ENCODE measurements at regions not wholly inside any gene's neighbourhood (a gene's known extent, or its start where the extent isn't known, plus 50 kb on each side); places are given as distances from the start of the nearest gene placed in this dataset.

- no peaks in the 10 kb centered on the region for H3K9me3 ChIP-seq (ENCODE audit: control insufficient read depth, insufficient read depth, low read depth, low read length)
- no peaks in the 10 kb centered on the region for H3K36me3 ChIP-seq (ENCODE audit: control insufficient read depth in 2 of 2, insufficient read depth in 1 of 2, low read length in 2 of 2)
- H3K27ac ChIP-seq (ENCODE audit: extremely low read depth, low read depth, low read length) = no peak overlapping the region
- CTCF ChIA-PET = no interaction called here
- POLR2A ChIA-PET = no interaction called here
- H3K4me3 ChIP-seq (ENCODE audit: low read depth, low read length) = no peak overlapping the region
- H3K4me1 ChIP-seq (ENCODE audit: control insufficient read depth, insufficient read depth, low read length) = no peaks in the 10 kb centered on the region
- TF ChIP-seq ZBTB21 (tag by site-specific recombination; IDR thresholded peaks at IDR 0.05) = no peak
- TF ChIP-seq ZBTB11 (tag by site-specific recombination; conservative IDR thresholded peaks at IDR 0.05; ENCODE audit: low read depth) = no peak
- peak; percentile 19; the same call in 1 of the 2 replicates for TF ChIP-seq GLIS1 (tag by site-specific recombination; IDR thresholded peaks at IDR 0.05)
- peak; percentile 78 for TF ChIP-seq BCL6B (tag by site-specific recombination; IDR thresholded peaks at IDR 0.05)
- TF ChIP-seq ELK4 (IDR thresholded peaks at IDR 0.05; ENCODE audit: borderline replicate concordance, low read depth, low read length) = no peak
- TF ChIP-seq ZBTB1 (tag by site-specific recombination; IDR thresholded peaks at IDR 0.05) = no peak
- TF ChIP-seq SP7 (tag by site-specific recombination; IDR thresholded peaks at IDR 0.05) = peak; percentile 85
- no peak for TF ChIP-seq ZNF140 (tag by site-specific recombination; IDR thresholded peaks at IDR 0.05)
- TF ChIP-seq ZNF175 (tag by site-specific recombination; IDR thresholded peaks at IDR 0.05) = no peak
- no peak for TF ChIP-seq ZNF350 (tag by site-specific recombination; IDR thresholded peaks at IDR 0.05)
- TF ChIP-seq ZNF398 (tag by site-specific recombination; IDR thresholded peaks at IDR 0.05) = 0 out of 2 replicates have a peak, but pooled peaks have one; percentile 18
- TF ChIP-seq SCRT1 (tag by site-specific recombination; IDR thresholded peaks at IDR 0.05; ENCODE audit: borderline replicate concordance) = no peak
- TF ChIP-seq ZNF16 (tag by site-specific recombination; IDR thresholded peaks at IDR 0.05; ENCODE audit: low read depth) = no peak
- peak; percentile 70; the same call in 1 of the 2 replicates for TF ChIP-seq TRIM28 (IDR thresholded peaks at IDR 0.05; ENCODE audit: borderline replicate concordance, low read length)
- TF ChIP-seq ZNF157 (tag by site-specific recombination; IDR thresholded peaks at IDR 0.05) = no peak
- no peak for TF ChIP-seq KLF17 (tag by site-specific recombination; IDR thresholded peaks at IDR 0.05)
- TF ChIP-seq KLF1 (tag by site-specific recombination; IDR thresholded peaks at IDR 0.05) = peak; percentile 45
- TF ChIP-seq FEZF1 (tag by site-specific recombination; IDR thresholded peaks at IDR 0.05) = 0 out of 2 replicates have a peak, but pooled peaks have one; percentile 12
- no peak for TF ChIP-seq ZBTB48 (tag by site-specific recombination; IDR thresholded peaks at IDR 0.05)
Observed at GRCh38 chr7:91436655-91437054, 172.4 kb downstream of the FZD1 start.
